Neural progenitor cell (in vitro differentiated cells): ENCODE measurements at regions not wholly inside any gene's neighbourhood (a gene's known extent, or its start where the extent isn't known, plus 50 kb on each side); places are given as distances from the start of the nearest gene placed in this dataset.
"Not testable (repeated sequence)": the region's sequence is repeated elsewhere in the genome, so short reads cannot be mapped to it uniquely, and the experiment has no call there.

ENCODE experiments used
- DNase-seq: peaks from one replicate; pipeline ENCODE4 v3.0.0-alpha.2; 2016; ENCODE audit warnings: low spot score
- H2AFZ ChIP-seq: fragments of 200-600 bp; sonication (generic); replicated peaks from 2 replicates; pipeline ENCODE4 v1.6.1; 2016; ENCODE audit warnings: antibody characterized with exemption
- H3F3A ChIP-seq: fragments of 200-600 bp; sonication (generic); 2 replicates; pipeline ENCODE4 v1.6.1; 2016; ENCODE audit warnings: antibody characterized with exemption, low read depth
- H3K27ac ChIP-seq: fragments of 200-600 bp; sonication (generic); 2 replicates; pipeline ENCODE4 v1.5.1; 2016; ENCODE audit warnings: mild to moderate bottlenecking
- H3K27me3 ChIP-seq: fragments of 200-600 bp; sonication (generic); 2 replicates; pipeline ENCODE4 v1.6.1; 2016; ENCODE audit warnings: mild to moderate bottlenecking, moderate library complexity
- H3K36me3 ChIP-seq: fragments of 200-600 bp; sonication (generic); 2 replicates; pipeline ENCODE4 v1.5.1; 2016
- H3K4me1 ChIP-seq: fragments of 200-600 bp; sonication (generic); 2 replicates; pipeline ENCODE4 v1.6.1; 2016; ENCODE audit warnings: mixed run types
- H3K4me2 ChIP-seq: fragments of 200-600 bp; sonication (generic); 2 replicates; pipeline ENCODE4 v1.6.1; 2016
- H3K4me3 ChIP-seq: fragments of 200-600 bp; sonication (generic); 2 replicates; pipeline ENCODE4 v1.5.1; 2016
- H3K79me2 ChIP-seq: fragments of 200-600 bp; sonication (generic); 2 replicates; pipeline ENCODE4 v1.6.1; 2016; ENCODE audit warnings: low read depth
- H3K9ac ChIP-seq: fragments of 200-600 bp; sonication (generic); 2 replicates; pipeline ENCODE4 v1.6.1; 2016
- H3K9me3 ChIP-seq: fragments of 200-600 bp; sonication (generic); 2 replicates; pipeline ENCODE4 v1.5.1; 2016; ENCODE audit warnings: low read depth
- H4K20me1 ChIP-seq: fragments of 200-600 bp; sonication (generic); 2 replicates; pipeline ENCODE4 v1.6.1; 2016; ENCODE audit warnings: low read depth
- H3K27ac Mint-ChIP-seq: 3 replicates; pipeline ENCODE4 v1.8.0; 2021; ENCODE audit warnings: mixed read lengths
- H3K27me3 Mint-ChIP-seq: 2 replicates; pipeline ENCODE4 v1.8.0; 2022; ENCODE audit warnings: low read depth, mild to moderate bottlenecking, inconsistent platforms, moderate library complexity, mixed read lengths; ENCODE audit not compliant: insufficient read depth
- H3K36me3 Mint-ChIP-seq: 3 replicates; pipeline ENCODE4 v1.8.0; 2021; ENCODE audit warnings: mixed read lengths
- H3K4me1 Mint-ChIP-seq: 3 replicates; pipeline ENCODE4 v1.8.0; 2021; ENCODE audit warnings: mixed read lengths
- H3K4me3 Mint-ChIP-seq: 3 replicates; pipeline ENCODE4 v1.8.0; 2021; ENCODE audit warnings: mild to moderate bottlenecking, moderate library complexity, mixed read lengths
- H3K9me3 Mint-ChIP-seq: 3 replicates; pipeline ENCODE4 v1.8.0; 2020; ENCODE audit warnings: mixed read lengths
- EZH2 ChIP-seq: fragments of 200-600 bp; sonication (generic); IDR thresholded peaks from 2 replicates; pipeline ENCODE4 v1.6.1; 2017; ENCODE audit warnings: antibody characterized with exemption, mild to moderate bottlenecking, moderate library complexity
- EZH2phosphoT487 ChIP-seq: fragments of 200-600 bp; sonication (generic); IDR thresholded peaks from 2 replicates; pipeline ENCODE4 v1.6.1; 2017; ENCODE audit warnings: antibody characterized with exemption
- TF ChIP-seq, protein P1 (sequence below): fragments of 200-600 bp; sonication (generic); IDR thresholded peaks from 2 replicates; pipeline ENCODE4 v1.5.1; 2017; ENCODE audit warnings: antibody characterized with exemption, mild to moderate bottlenecking

DNA sequence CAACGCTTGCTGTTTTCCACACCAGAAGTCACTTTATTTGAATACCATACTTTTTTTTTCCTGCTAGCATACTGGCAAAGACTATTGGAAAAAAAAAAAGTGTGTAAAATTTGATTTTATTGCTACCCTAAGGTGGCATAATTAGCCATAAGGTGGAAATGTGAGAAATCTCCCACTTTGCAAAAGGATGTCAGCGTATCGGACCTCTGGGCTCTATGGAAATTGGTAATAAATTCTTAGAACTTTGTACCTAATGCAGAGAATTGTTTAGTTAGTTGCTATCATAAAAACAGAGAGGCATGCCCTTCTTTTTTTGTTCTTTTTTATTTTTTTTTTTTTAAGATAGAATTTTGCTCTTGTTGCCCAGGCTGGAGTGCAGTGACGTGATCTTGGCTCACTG is 63.7 kb upstream of the GMDS start:
- no peak overlapping the region for H3K27ac ChIP-seq
- Mint-ChIP-seq H3K27me3 (no peaks in the 10 kb centered on the region), H3K36me3 (no peaks in the 10 kb centered on the region), H3K4me1 (no peaks in the 10 kb centered on the region), H3K4me3 (no peak overlapping the region), H3K27ac (no peak overlapping the region), H3K9me3 (no peaks in the 10 kb centered on the region)
- H3K9ac ChIP-seq: no peak overlapping the region
- TF ChIP-seq, protein P1, sequence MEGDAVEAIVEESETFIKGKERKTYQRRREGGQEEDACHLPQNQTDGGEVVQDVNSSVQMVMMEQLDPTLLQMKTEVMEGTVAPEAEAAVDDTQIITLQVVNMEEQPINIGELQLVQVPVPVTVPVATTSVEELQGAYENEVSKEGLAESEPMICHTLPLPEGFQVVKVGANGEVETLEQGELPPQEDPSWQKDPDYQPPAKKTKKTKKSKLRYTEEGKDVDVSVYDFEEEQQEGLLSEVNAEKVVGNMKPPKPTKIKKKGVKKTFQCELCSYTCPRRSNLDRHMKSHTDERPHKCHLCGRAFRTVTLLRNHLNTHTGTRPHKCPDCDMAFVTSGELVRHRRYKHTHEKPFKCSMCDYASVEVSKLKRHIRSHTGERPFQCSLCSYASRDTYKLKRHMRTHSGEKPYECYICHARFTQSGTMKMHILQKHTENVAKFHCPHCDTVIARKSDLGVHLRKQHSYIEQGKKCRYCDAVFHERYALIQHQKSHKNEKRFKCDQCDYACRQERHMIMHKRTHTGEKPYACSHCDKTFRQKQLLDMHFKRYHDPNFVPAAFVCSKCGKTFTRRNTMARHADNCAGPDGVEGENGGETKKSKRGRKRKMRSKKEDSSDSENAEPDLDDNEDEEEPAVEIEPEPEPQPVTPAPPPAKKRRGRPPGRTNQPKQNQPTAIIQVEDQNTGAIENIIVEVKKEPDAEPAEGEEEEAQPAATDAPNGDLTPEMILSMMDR: no peak
- TF ChIP-seq EZH2phosphoT487: no peak
- no peak for TF ChIP-seq EZH2
- no peaks in the 10 kb centered on the region for H3F3A ChIP-seq
- H3K4me3 ChIP-seq: no peak overlapping the region
- H3K9me3 ChIP-seq: no peaks in the 10 kb centered on the region
- no peaks in the 10 kb centered on the region for H4K20me1 ChIP-seq
- no peaks in the 10 kb centered on the region for H3K27me3 ChIP-seq
- no peak for DNase-seq
- no peaks in the 10 kb centered on the region for H3K36me3 ChIP-seq
- H3K4me1 ChIP-seq: no peaks in the 10 kb centered on the region
- H3K79me2 ChIP-seq: no peaks in the 10 kb centered on the region
- no peak overlapping the region for H2AFZ ChIP-seq
- no peak overlapping the region for H3K4me2 ChIP-seq

DNA sequence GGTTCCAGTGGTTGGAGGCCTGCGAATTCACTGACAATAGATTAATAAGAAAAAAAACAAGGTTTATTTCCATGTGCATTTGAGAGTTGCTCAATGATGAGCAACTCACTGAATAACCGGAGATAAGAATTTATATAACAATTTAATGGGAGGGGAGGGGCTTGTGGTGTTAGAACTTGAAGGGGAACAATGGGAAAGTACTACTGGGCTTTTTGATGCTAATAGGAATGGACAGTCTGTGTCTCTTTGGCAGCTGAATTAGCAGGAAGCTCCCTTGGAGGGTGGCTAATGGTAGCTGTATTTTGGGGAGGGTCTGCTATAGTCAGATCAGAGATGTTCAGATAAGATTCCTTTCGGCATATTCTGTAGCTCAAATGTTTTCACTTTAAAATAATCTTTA is 62.4 kb upstream of the GMDS start:
- no peaks in the 10 kb centered on the region for H3K27me3 ChIP-seq
- no peaks in the 10 kb centered on the region for H4K20me1 ChIP-seq
- Mint-ChIP-seq H3K27me3 (peaks cover 2% of the 10 kb centered on the region), H3K4me1 (no peaks in the 10 kb centered on the region), H3K36me3 (no peaks in the 10 kb centered on the region), H3K9me3 (no peaks in the 10 kb centered on the region), H3K4me3 (no peak overlapping the region), H3K27ac (no peak overlapping the region)
- no peak overlapping the region for H3K4me3 ChIP-seq
- TF ChIP-seq EZH2 (no peak), EZH2phosphoT487 (no peak)
- TF ChIP-seq, protein P1: no peak
- no peaks in the 10 kb centered on the region for H3F3A ChIP-seq
- no peak for DNase-seq
- H3K79me2 ChIP-seq: no peaks in the 10 kb centered on the region
- H3K4me2 ChIP-seq: no peak overlapping the region
- H2AFZ ChIP-seq: no peak overlapping the region
- no peaks in the 10 kb centered on the region for H3K4me1 ChIP-seq
- no peaks in the 10 kb centered on the region for H3K9me3 ChIP-seq
- H3K36me3 ChIP-seq: no peaks in the 10 kb centered on the region
- H3K27ac ChIP-seq: no peak overlapping the region
- no peak overlapping the region for H3K9ac ChIP-seq

DNA sequence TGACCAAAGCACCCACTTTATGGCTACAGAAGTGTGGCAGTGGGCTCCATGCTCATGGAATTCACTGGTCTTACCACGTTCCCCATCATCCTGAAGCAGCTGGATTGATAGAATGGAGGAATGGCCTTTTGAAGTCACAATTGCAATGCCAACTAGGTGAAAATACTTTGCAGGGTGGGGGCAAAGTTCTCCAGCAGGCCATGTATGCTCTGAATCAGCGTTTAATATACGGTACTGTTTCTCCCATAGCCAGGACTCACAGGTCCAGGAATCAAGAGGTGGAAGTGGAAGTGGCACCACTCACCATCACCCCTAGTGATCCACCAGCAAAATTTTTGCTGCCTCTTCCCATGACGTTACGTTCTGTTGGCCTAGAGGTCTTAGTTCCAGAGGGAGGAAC is 60.5 kb upstream of the GMDS start:
- Histone ChIP-seq H3K79me2 (no peaks in the 10 kb centered on the region), H3K4me1 (no peaks in the 10 kb centered on the region), H2AFZ (no peak overlapping the region), H4K20me1 (no peaks in the 10 kb centered on the region), H3K4me2 (no peak overlapping the region), H3K27ac (no peak overlapping the region), H3K27me3 (no peaks in the 10 kb centered on the region), H3F3A (no peaks in the 10 kb centered on the region), H3K9me3 (no peaks in the 10 kb centered on the region), H3K36me3 (no peaks in the 10 kb centered on the region), H3K4me3 (no peak overlapping the region), H3K9ac (no peak overlapping the region)
- no peak for DNase-seq
- Mint-ChIP-seq H3K4me1 (no peaks in the 10 kb centered on the region), H3K27me3 (peaks cover 2% of the 10 kb centered on the region), H3K27ac (no peak overlapping the region), H3K4me3 (no peak overlapping the region), H3K36me3 (no peaks in the 10 kb centered on the region), H3K9me3 (peaks cover under 1% of the 10 kb centered on the region)
- TF ChIP-seq EZH2 (no peak), EZH2phosphoT487 (no peak)
- TF ChIP-seq, protein P1: no peak

DNA sequence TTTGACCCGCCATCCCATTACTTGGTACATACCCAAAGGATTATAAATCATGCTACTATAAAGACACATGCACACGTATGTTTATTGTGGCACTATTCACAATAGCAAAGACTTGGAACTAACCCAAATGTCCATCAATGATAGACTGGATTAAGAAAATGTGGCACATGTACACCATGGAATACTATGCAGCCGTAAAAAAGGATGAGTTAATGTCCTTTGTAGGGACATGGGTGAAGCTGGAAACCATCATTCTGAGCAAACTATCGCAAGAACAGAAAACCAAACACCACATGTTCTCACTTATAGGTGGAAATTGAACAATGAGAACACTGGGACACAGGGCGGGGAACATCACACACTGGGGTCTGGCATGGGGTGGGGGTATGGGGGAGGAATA is 57.1 kb upstream of the GMDS start:
- H3K4me1 Mint-ChIP-seq, H3K4me2 ChIP-seq, H3K36me3 ChIP-seq, H3K4me3 ChIP-seq, H3K4me3 Mint-ChIP-seq, H3K4me1 ChIP-seq, H3K9ac ChIP-seq, H2AFZ ChIP-seq, H3K79me2 ChIP-seq, H3K9me3 ChIP-seq, H3K36me3 Mint-ChIP-seq, H3K27me3 ChIP-seq, DNase-seq, H3K27me3 Mint-ChIP-seq, H3K27ac Mint-ChIP-seq, H3K27ac ChIP-seq, H4K20me1 ChIP-seq, H3F3A ChIP-seq: not testable (repeated sequence)
- H3K9me3 Mint-ChIP-seq: peaks cover 20% of the 10 kb centered on the region
